Gastroesophageal sphincter (tissue), 3 donors: ENCODE measurements at regions not wholly inside any gene's neighbourhood (a gene's known extent, or its start where the extent isn't known, plus 50 kb on each side); places are given as distances from the start of the nearest gene placed in this dataset.

Source experiments
- EP300 ChIP-seq: sonication (generic); formaldehyde crosslinking; IDR thresholded peaks from one replicate; pipeline ENCODE4 v1.6.1; 2017; ENCODE audit warnings: antibody characterized with exemption, mild to moderate bottlenecking
- POLR2A ChIP-seq, 2 donors: fragments of 450-650 bp; IDR thresholded peaks; one replicate each; pipeline ENCODE4 v1.6.1; 2017; ENCODE audit warnings: antibody characterized with exemption in 2 of 2, mild to moderate bottlenecking in 2 of 2, moderate library complexity in 1 of 2
- POLR2AphosphoS5 ChIP-seq: sonication (generic); formaldehyde crosslinking; IDR thresholded peaks from one replicate; pipeline ENCODE4 v1.6.1; 2017; ENCODE audit warnings: antibody characterized with exemption
- TF ChIP-seq, protein P1 (sequence below), 4 experiments: fragments of 200-600 bp in 2 of 4; fragments of 450-650 bp in 2 of 4; sonication (generic) in 1 of 4; IDR thresholded peaks; one replicate each; pipeline ENCODE4 v1.5.1; 2017 to 2019; ENCODE audit warnings: antibody characterized with exemption in 4 of 4, mild to moderate bottlenecking in 2 of 4, moderate library complexity in 2 of 4

DNA sequence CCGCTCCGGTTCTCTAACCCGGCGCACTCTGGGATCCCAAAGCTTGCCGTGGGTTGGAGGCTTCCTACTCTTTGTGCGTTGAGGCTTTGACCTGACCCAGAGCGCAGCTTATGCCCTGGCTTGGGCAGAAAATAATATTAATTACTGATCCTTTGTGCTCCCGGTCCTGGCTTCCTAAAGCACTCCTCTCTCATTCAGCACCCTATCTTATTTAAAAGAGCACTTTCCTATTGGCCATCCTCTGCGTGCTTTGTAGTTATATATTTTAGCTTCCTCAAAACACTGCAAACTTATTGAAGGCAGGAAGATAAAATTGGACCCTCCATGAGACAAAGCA is 466.0 kb downstream of the XPNPEP1 start:
- TF ChIP-seq POLR2A (IDR thresholded peaks at IDR 0.05) (no peak), EP300 (no peak), POLR2AphosphoS5 (no peak)
- TF ChIP-seq, protein P1, sequence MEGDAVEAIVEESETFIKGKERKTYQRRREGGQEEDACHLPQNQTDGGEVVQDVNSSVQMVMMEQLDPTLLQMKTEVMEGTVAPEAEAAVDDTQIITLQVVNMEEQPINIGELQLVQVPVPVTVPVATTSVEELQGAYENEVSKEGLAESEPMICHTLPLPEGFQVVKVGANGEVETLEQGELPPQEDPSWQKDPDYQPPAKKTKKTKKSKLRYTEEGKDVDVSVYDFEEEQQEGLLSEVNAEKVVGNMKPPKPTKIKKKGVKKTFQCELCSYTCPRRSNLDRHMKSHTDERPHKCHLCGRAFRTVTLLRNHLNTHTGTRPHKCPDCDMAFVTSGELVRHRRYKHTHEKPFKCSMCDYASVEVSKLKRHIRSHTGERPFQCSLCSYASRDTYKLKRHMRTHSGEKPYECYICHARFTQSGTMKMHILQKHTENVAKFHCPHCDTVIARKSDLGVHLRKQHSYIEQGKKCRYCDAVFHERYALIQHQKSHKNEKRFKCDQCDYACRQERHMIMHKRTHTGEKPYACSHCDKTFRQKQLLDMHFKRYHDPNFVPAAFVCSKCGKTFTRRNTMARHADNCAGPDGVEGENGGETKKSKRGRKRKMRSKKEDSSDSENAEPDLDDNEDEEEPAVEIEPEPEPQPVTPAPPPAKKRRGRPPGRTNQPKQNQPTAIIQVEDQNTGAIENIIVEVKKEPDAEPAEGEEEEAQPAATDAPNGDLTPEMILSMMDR (IDR thresholded peaks at IDR 0.05), result no peak
